ENCODE measurements at regions not wholly inside any gene's neighbourhood (a gene's known extent, or its start where the extent isn't known, plus 50 kb on each side); places are given as distances from the start of the nearest gene placed in this dataset.

DNA sequence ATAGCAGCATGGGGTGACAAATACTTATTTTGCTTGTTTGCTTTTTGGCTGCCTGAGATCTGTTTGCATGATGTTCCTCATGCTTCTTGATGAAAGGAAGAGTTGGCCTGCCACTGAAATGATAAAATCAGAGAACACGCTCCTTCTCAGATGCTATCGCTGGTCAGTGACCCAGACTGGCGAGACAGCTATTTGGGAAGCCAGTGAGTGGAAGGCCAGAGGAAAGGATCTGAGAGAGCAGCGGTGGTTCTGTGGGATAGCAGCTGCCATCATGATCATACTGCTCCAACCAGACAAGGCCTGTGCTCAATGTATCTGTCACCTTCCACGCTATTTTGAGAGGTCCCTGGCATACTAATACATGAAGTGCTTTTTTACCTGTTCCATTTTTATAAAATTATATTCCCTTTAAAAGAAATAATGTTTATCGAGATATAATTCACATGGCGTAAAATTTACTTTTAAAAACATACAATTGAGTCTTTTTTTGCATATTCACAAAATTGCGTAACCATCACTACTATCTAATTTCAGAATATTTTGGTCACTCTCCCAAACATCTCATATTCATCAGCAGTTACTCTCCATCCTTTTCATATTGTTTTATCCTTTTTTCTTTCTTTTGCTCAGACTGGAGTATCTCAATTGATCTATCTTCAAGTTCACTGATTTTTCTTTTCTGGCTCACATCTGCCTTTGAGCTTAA is 695.1 kb downstream of the TNS3 start:
- no peak for DNase-seq (ENCODE audit: extremely low read depth in 1 of 2, low read depth in 1 of 2)

DNA sequence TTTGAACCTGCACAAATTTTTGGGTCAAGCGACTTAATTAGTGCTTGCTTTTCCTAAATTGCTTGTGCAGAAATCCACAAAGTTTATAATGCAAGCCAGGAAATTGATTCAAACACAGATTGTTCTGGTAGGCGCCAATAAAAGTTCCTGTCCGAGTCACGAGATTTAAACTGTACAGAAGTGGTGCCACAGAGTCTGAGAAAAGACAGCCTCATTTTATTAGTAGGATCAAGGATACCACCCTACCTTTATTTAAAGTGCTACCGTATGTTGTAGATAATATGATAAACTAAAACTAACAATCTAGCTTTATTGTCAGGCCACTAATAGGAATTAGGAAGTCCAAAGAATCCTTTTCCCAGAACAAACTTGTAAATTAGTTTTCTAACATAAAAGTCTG is 696.7 kb downstream of the TNS3 start:
- DNase-seq (ENCODE audit: extremely low read depth in 1 of 2, low read depth in 1 of 2): no peak

DNA sequence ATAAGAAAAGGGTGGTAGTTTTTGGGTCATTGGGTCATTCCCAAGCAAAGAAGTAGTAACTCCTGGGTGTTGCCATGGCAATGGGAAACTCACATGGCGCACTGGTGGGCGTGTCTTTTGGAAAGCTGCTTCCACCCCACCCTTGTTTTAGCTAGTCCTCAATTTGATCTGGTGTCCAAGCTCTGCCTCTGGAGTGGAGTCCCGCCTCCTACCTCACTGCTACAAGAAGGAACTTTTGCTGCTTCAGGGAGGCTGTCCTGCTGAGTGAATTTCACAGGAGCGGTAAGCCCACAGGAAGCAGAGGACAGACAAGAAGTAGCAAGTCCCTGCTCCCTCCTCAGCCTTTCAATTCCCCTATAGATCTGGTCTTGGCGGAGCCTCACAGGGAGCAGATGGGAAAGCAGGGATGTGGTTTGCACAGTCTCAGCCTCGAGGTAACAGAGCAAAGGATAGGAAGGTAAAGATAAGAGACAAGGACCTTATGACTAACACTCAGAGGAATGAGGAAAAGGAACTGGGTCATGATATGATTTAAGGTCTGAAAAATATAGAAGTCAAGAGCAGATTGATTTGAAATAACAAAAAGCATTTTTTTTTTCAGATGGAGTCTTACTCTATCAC is 700.3 kb downstream of the TNS3 start:
- no peak for DNase-seq (ENCODE audit: extremely low read depth in 1 of 2, low read depth in 1 of 2)

DNA sequence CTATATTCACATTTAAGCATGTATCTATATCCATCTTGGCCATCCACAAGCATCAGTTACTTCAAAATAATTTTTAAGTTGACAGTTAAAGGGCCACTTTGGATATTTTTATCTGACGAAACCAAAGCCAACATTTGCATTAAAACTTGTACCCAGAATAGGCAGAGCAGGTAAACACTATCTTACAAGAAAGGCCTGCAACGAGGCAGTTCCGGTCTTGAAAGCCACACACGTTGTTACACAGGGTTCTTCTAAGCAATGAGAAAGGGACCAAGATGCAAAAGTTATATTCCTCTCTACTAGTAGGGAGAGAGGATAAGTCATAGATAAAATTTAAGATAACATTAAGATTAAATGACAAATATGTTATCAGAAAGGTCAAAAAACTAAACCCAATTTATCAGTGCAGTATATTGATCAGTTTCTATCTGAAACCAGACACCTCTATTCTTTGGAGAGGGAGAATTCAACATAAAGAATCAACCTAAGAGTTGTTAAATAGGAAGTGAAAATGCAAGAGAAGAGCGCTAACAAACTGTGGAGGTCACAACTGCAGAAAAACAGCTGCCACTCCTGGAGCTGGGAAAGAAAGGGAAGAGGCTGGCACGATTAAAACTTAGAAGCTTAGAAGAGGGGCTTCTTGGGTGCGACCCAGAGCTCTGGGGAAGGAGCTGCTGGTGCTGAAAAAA is 701.3 kb downstream of the TNS3 start:
- no peak for DNase-seq (ENCODE audit: extremely low read depth in 1 of 2, low read depth in 1 of 2)

DNA sequence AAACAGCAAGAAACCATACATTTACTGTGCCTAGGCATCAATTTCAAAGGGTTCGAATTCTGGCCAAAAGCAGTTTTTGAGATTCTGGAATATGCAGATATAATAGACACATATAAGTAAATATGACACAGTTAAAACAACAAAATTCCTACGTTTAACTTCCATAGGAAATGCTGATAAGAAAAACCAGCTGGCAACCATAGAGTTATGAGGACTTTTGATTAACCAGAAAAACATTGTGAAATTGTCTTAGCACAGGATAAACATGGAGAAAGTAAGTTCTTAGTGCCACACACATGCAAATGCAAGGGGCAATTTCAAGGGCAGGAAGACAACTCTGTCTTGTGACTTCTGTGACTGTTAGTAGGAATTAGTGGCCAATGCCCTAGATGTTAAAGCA is 702.1 kb downstream of the TNS3 start:
- DNase-seq (ENCODE audit: extremely low read depth in 1 of 2, low read depth in 1 of 2): no peak

DNA sequence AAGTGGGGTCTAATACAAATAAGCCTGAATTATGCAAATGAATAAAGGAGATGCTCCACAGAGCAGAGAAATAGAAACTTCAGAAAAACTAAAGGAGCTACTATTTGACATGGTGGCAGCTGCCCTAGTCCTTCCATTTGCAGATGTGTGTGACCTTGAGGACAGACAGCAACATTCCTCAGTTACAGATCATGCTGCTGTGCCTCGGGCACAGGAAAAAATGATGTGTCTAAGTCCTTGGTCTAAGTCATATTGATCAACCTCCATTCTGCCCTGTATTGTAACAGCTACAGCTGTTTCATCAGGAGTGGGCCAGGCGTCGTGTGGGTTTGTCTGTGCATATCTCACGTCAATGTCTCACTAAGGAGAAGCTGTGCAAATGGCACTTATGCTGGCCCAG is 710.4 kb downstream of the TNS3 start:
- DNase-seq (ENCODE audit: extremely low read depth in 1 of 2, low read depth in 1 of 2): no peak

DNA sequence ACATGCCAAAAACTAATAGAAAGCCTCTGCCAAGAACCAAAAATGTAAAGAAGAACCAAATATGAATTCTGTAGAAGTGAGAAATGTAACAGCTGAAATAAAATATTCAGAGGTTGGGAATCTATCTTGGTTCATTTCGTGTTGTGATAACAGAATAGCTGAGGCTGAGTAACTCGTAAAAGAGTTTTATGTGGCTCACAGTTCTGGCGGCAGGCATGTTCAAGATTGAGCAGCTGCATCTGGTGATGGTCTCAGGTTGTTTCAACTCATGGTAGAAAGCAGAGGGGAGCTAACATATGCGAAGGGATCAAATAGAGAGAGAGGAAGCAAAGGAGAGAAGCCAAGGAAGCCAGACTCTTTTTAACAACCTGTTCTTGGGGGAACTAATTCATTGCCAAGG is 717.2 kb downstream of the TNS3 start:
- DNase-seq (ENCODE audit: extremely low read depth in 1 of 2, low read depth in 1 of 2): no peak

DNA sequence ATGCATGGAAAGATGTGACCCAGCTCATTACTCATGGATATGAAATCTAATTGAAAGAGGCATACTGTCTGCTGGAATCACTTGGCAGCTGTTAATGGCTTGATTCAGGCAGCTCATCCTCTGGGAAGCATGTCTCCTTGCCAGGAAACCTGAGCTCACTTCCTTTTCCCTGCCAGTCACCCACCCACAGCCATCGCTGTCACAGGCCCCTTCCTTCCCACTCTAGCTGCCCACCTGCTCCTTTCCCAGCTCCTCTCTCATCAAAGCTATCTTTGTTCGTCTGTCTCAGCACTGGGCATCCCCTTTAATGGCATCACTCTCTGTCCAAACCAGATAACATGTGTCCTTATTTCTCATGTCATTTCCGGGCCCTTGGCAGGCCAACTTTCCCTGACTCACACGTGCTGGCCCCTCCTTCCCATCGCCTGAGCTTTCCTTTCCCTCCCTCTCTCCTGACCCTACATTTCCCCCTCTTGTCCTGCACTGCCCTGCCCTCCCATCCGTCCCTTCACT is 721.9 kb downstream of the TNS3 start:
- no peak for DNase-seq (ENCODE audit: extremely low read depth in 1 of 2, low read depth in 1 of 2)

DNA sequence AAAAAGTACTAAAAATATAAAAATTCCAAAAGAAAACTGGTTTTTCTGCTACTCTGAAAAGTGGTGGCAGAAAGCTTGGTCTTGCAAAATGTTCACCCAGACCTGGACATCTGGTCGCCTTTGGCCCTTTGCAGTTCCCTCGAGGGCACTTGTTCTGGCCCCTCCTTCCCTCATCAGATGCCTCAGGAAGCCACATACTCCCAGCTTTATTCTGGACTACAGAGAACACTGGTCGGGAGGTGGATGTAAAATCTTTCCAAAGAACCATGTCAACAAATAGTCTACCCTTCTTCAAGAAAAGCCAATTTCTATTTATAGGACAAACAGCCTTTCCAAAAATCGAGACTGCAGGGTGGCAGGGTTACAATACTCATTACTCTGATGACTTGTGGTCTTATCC is 726.1 kb downstream of the TNS3 start:
- no peak for DNase-seq (ENCODE audit: extremely low read depth in 1 of 2, low read depth in 1 of 2)

DNA sequence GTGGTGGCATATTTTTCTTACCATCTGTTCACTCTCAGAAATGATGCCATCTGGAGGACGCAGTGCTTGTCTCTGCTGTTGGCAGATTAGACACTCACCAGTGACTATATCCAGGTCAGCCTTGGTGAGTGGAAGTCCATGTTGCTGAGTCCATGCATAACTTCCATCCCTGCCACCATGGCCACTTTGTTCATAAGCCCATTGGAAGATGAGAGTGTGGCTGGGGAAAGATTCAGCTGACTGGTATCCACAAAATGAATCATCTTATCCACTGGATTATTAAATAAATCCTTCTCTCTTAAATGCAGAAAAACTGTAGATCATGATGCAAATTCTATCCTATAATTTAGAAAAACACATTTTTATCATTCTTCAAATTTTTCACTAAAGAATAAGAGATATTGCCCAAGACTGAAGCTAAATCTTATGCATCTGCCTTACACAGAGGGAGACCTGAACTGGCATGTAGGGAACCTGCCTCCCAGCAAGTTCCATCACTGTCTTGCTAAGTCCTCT is 726.9 kb downstream of the TNS3 start:
- DNase-seq (ENCODE audit: extremely low read depth in 1 of 2, low read depth in 1 of 2): no peak

DNA sequence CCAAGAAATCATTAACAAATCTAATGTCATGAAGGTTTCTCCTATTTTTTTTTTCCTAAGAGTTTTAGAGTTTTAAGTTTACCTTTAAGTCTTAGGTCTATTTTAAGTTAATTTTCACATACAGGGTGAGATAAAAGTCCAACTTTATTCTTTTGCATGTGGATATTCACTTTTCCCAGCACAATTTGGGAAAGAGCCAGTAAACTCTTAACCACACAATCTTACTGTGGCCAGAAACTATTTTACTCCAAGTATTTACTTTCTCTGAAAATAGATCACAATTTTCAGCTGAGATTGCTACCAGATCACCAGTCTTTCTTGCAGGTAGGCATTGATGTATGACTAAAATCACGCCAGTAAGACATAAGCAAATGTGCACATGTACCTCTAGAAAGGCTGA is 728.5 kb downstream of the TNS3 start:
- DNase-seq (ENCODE audit: extremely low read depth in 1 of 2, low read depth in 1 of 2): no peak

DNA sequence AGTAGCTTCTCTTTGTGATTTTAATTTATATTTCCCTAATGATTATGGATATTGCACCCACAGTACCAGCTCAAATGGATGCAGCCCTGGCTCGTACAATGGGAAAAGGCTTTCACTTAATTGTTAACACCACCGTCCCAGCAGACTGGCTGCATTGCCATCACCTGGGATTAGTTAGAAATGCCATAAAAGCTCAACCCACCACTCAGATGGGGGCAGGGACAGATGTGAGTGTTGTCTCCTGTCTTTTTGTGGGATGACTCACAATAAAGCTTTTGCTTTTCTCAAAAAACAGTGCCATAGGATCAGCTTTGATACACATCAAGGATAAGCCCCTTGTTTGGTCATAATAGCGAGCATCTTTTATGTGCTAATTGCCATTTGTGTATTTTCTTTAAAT is 729.1 kb downstream of the TNS3 start:
- DNase-seq (ENCODE audit: extremely low read depth in 1 of 2, low read depth in 1 of 2): no peak

DNA sequence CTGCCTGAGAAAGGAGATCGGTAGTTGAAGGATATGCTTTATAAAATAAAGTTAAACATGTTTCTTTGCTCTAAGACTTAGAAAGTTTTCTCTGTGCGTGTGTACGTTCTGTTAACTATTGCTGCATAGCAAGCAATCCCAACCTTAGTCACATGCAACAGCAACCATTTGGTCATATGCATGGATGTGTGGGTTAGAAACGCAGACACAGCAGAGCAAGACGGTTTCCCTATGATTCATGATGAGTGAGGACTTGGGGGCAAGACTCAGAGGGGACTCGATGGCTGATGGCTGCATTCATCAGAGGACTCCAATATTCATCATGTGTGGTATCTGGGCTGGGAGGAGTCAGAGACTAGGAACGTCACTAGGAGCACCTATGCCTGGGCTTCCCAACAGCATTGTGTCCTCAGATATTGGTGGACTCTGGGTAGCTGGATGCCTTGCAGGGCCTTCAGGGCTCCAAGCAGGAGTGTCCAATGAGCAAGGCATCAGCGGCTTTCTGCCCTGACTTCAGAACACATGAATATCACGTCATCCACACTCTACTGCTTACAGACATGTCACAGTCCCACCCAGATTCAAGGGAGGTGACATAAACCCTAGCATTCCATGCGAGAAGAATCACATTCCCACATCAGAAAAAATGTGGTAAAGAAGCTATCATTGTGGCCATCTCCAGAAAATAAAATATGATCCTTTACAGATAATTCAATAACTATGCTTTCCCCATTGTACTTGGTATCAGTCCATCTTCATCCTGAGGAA is 731.2 kb downstream of the TNS3 start:
- DNase-seq (ENCODE audit: extremely low read depth in 1 of 2, low read depth in 1 of 2): no peak

DNA sequence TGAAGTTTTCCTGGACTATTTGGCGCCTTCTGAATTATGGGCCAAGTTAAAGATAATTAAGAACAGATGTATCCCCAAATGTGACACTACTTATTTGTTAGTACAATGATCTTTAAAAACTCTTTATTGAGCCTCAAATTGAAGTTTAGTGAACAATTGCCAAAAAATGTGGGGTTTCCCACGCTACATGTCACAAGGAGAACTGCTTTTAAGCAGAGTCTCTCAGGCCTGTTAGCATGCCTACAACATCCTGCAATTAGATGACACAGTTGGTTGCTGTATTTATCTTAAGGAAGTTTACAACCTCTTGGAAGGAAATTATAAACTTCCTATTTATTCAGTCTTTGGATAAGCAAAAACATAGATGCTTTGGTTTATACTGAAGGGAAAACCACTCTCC is 733.0 kb downstream of the TNS3 start:
- no peak for DNase-seq (ENCODE audit: extremely low read depth in 1 of 2, low read depth in 1 of 2)

DNA sequence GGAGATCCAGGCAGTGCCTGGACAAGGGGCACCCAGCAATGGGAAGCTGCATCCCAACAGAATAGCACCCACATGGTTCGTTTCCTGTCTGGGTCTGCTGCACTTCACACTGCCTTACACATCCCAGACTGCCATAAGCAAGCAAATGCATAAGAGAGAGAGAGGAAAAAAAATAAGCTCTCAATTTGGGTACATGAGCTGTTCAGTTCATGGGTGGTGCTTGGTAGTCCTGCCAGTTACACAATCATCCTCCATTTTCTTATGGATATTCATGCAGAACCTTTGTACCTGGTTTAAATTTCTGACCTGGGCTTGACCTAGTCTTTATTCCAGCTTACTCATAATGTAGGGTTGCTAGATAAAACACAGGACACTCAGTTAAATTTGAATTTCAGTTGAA is 733.6 kb downstream of the TNS3 start:
- no peak for DNase-seq (ENCODE audit: extremely low read depth in 1 of 2, low read depth in 1 of 2)

DNA sequence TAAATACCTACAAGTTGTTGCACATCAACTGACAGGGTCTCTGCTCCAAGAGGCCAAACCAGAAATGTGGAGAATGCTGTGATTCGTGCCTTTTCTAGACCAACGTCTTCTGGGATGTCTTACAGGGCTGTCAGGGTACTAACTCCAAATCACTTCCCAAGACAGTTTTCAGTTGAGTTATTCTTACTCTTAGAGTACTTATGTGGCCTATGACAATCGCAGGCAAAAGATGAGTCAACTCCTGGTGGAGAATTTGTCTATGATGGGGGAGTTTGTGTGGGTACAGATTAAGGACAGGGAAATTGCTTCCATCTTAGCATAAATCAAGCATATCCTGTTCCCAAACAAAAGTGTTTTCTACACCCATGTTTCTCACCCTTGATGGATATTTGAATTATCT is 734.8 kb downstream of the TNS3 start:
- no peak for DNase-seq (ENCODE audit: extremely low read depth in 1 of 2, low read depth in 1 of 2)

DNA sequence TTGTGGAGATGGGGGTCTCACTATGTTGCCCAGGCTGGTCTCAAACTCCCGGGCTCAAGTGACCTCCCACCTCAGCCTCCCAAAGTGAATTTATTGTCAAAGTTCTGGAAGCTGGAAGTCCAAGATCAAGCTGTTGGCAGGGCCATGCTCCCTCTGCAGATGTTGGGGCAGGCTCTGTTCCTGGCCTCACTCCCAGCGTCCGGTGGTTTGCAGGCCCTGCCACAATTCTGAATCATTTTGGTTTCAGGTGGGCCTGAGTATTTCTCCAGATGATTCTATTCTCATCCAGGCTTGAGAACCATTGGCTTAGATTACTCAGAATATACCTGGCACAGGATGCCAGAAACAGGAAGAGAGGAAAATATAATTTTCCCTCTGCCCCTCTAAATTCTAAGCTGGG is 737.4 kb downstream of the TNS3 start:
- no peak for DNase-seq (ENCODE audit: extremely low read depth in 1 of 2, low read depth in 1 of 2)

DNA sequence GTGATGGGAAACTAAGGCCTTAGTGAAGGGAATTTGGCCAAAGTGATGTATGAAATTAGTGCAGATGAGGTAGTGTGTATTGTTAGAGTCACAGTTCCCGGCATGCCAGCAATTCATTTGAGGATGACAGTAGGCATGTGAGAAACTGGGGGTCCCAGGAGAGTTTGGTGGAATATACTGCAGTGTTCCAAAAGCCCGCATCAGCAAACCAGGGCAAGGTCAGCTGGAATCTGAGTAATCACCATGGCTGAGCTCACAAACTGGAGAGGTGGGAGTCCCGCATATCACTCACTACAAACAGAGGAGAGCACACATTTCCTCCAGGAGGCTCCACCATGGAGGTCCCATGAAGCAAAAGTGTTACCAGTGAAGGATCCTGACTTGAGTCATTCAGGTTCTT is 740.7 kb downstream of the TNS3 start:
- no peak for DNase-seq (ENCODE audit: extremely low read depth in 1 of 2, low read depth in 1 of 2)

DNA sequence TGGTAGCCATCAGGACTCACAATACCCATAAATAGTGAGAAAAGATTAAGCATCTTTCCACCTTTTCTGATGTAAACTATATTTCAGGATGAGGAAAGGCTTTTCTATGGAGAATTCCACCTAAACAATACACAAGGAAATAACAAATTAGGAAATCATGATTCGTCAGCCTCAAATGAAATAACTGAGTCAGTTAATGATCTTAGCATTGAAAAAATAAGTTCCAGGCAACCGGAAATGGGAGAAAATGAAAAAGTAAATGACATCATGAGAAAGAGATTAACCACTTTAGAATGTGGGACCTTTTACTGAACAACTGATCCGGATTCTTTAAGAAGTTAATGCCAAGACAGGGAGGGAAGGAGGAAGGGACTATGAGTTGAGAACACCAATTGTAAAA is 742.3 kb downstream of the TNS3 start:
- no peak for DNase-seq (ENCODE audit: extremely low read depth in 1 of 2, low read depth in 1 of 2)

DNA sequence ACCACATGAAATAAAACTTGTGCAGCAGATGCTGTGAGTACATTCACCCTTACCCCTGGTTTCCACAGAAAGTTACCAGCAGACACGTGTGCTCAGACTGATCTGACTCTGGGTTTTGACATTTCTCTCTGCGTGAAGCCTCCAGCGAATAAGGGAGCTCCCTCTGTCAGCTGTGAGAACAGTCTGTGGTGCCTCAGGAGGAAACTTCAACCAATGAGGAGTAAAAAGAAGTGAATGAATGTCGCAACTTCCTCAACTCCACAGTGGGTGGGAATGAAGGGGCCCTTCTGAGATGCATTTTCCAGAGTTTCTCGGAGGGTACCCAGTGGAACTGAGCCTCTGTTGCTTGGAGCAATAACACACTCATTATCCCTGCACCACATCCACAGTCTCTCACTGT is 743.4 kb downstream of the TNS3 start:
- no peak for DNase-seq (ENCODE audit: extremely low read depth in 1 of 2, low read depth in 1 of 2)

DNA sequence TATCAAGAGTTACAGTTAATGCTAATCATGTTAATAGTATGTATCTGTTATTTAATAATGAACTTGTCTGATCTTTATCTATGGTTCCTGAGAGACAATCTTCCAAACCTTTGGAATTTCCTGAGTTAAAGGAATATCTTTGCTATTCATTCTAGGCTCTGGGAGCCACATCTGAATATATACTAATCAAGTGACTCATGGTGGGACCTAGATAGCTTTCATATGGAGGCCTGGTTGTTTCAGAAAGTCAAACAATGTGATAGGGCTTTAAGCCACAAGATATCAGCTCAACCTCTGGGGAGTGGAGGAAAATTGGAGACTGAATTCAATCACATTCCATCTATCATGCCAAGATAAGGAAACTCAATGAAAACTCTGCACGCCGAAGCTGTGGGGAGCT is 746.4 kb downstream of the TNS3 start:
- no peak for DNase-seq (ENCODE audit: extremely low read depth in 1 of 2, low read depth in 1 of 2)
